Endothelial cell (in vitro differentiated cells): ENCODE measurements at regions not wholly inside any gene's neighbourhood (a gene's known extent, or its start where the extent isn't known, plus 50 kb on each side); places are given as distances from the start of the nearest gene placed in this dataset.
"Not testable (repeated sequence)": the region's sequence is repeated elsewhere in the genome, so short reads cannot be mapped to it uniquely, and the experiment has no call there.

Experiments
- DNase-seq: peaks from one replicate; pipeline ENCODE4 v3.0.0; 2021; ENCODE audit warnings: low spot score
- H3K27ac Mint-ChIP-seq: one replicate; pipeline ENCODE4 v1.8.0; 2021; ENCODE audit warnings: mixed read lengths, inconsistent platforms; ENCODE audit not compliant: unreplicated experiment
- H3K27me3 Mint-ChIP-seq: one replicate; pipeline ENCODE4 v1.8.0; 2021; ENCODE audit warnings: mild to moderate bottlenecking, moderate library complexity, mixed read lengths, inconsistent platforms; ENCODE audit not compliant: unreplicated experiment
- H3K36me3 Mint-ChIP-seq: one replicate; pipeline ENCODE4 v1.8.0; 2021; ENCODE audit warnings: mild to moderate bottlenecking, low read depth, mixed read lengths, inconsistent platforms; ENCODE audit not compliant: unreplicated experiment
- H3K4me1 Mint-ChIP-seq: one replicate; pipeline ENCODE4 v1.8.0; 2021; ENCODE audit warnings: mild to moderate bottlenecking, mixed read lengths, inconsistent platforms; ENCODE audit not compliant: unreplicated experiment
- H3K4me3 Mint-ChIP-seq: one replicate; pipeline ENCODE4 v1.8.0; 2021; ENCODE audit warnings: mild to moderate bottlenecking, mixed read lengths, inconsistent platforms; ENCODE audit not compliant: unreplicated experiment
- H3K9me3 Mint-ChIP-seq: one replicate; pipeline ENCODE4 v1.8.0; 2021; ENCODE audit warnings: mixed read lengths, inconsistent platforms; ENCODE audit not compliant: unreplicated experiment
- TF ChIP-seq, protein P1 (sequence below): fragments of 200-600 bp; sonication (generic); IDR thresholded peaks from one replicate; pipeline ENCODE4 v1.5.0; 2021; ENCODE audit warnings: antibody characterized with exemption; ENCODE audit not compliant: unreplicated experiment

DNA sequence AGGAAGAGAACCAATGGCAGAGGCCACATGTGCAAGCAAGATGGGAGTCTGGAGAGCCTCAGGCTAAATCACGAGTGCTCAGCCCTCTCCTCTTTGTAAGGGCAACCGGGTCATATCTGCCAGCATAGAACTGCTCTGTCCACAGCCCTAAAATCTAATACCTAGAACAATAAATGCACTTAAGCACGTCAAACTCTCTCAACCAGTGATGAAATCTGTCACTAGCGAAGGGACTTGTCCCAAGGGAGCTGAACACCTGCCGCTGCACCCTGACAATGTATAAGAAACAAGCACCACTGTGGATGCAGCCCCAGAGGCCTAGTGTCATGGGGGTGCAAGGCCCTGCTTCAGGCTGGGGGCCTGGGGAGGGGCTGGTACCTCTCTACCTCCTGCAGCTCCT is 82.5 kb downstream of the PRL start:
- no peak for DNase-seq
- no peaks in the 10 kb centered on the region for H3K9me3 Mint-ChIP-seq
- TF ChIP-seq, protein P1, sequence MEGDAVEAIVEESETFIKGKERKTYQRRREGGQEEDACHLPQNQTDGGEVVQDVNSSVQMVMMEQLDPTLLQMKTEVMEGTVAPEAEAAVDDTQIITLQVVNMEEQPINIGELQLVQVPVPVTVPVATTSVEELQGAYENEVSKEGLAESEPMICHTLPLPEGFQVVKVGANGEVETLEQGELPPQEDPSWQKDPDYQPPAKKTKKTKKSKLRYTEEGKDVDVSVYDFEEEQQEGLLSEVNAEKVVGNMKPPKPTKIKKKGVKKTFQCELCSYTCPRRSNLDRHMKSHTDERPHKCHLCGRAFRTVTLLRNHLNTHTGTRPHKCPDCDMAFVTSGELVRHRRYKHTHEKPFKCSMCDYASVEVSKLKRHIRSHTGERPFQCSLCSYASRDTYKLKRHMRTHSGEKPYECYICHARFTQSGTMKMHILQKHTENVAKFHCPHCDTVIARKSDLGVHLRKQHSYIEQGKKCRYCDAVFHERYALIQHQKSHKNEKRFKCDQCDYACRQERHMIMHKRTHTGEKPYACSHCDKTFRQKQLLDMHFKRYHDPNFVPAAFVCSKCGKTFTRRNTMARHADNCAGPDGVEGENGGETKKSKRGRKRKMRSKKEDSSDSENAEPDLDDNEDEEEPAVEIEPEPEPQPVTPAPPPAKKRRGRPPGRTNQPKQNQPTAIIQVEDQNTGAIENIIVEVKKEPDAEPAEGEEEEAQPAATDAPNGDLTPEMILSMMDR, result no peak
- H3K4me3 Mint-ChIP-seq, result no peak overlapping the region
- no peaks in the 10 kb centered on the region for H3K4me1 Mint-ChIP-seq
- no peaks in the 10 kb centered on the region for H3K27me3 Mint-ChIP-seq
- H3K36me3 Mint-ChIP-seq, result no peaks in the 10 kb centered on the region
- no peak overlapping the region for H3K27ac Mint-ChIP-seq

DNA sequence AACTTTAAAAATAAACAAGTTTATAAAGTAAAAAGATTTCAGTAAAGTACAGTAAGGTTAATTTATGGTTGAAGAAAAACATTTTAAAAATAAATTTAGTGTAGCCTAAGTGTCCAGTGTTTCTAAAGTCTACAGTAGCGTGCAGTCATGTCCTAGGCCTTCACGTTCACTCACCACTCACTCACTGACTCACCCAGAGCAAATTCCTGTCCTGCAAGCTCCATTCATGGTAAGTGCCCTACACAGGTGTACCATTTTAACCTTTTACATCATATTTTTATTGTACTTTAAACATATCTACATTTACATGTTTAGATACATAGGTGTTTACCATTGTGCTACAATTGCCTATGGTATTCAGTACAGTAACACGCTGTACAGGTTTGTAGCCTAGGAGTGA is 81.4 kb downstream of the PRL start:
- H3K27ac Mint-ChIP-seq, H3K4me1 Mint-ChIP-seq, H3K36me3 Mint-ChIP-seq, H3K27me3 Mint-ChIP-seq, H3K9me3 Mint-ChIP-seq, H3K4me3 Mint-ChIP-seq, DNase-seq: not testable (repeated sequence)

GRCh38 chr6:22218410-22218809 is 78.4 kb downstream of the PRL start:
- no peak for DNase-seq
- Mint-ChIP-seq H3K4me1 (peaks cover 5% of the 10 kb centered on the region), H3K36me3 (no peaks in the 10 kb centered on the region), H3K27me3 (peaks cover 2% of the 10 kb centered on the region), H3K9me3 (no peaks in the 10 kb centered on the region), H3K27ac (no peak overlapping the region), H3K4me3 (no peak overlapping the region)
- TF ChIP-seq, protein P1, result no peak

- no peak overlapping the region for H3K4me3 Mint-ChIP-seq
- no peak overlapping the region for H3K27ac Mint-ChIP-seq
These were observed 76.9 kb downstream of the PRL start for GRCh38 chr6:22219925-22220324.

DNA sequence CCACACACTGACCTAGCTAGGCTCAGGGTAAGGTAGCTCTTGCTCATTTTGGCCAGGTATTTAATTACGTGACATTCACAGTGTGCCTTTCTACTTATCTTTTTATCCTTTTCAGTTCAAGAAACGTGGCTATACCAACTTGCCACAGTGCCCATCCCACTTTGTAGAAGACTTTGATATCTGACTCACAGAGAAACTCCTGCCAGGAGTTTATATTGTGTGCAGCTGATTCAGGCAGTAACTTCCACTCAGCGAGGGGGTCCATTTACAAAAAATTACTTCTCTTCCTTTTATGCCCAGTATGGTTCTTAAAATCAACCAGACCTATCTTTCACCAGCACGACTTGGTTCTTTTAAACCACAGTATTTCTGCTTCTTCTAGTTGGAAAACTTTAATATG is 75.6 kb downstream of the PRL start:
- H3K27ac Mint-ChIP-seq, result no peak overlapping the region
- TF ChIP-seq, protein P1, result no peak
- no peaks in the 10 kb centered on the region for H3K36me3 Mint-ChIP-seq
- no peak overlapping the region for H3K4me3 Mint-ChIP-seq
- no peak for DNase-seq
- H3K4me1 Mint-ChIP-seq, result peaks cover 5% of the 10 kb centered on the region
- H3K9me3 Mint-ChIP-seq, result no peaks in the 10 kb centered on the region
- H3K27me3 Mint-ChIP-seq, result peaks cover 2% of the 10 kb centered on the region

More at GRCh38 chr6:22219925-22220324, 76.9 kb downstream of the PRL start:
- TF ChIP-seq, protein P1, result no peak
- DNase-seq, result no peak
- Mint-ChIP-seq H3K4me1 (peaks cover 5% of the 10 kb centered on the region), H3K36me3 (no peaks in the 10 kb centered on the region), H3K27me3 (peaks cover 2% of the 10 kb centered on the region), H3K9me3 (no peaks in the 10 kb centered on the region)

DNA sequence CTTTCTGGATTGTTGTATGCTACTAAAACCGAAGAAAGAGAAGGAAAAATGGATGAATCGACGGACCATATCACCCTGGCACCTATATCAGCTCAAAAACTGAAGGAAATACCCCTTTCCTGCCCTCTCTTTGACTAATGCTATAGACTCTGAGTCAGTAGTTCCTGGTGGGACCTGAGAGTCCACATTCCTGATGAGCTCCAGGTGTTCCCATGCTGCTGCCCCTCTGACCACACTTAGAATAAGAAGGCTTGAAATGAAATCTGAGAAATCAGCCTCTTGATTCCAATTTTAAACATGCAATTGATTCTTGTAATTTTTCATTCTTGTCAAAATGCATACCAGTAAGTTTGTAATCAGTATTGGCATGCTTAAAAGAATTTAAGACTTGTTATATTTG is 75.2 kb downstream of the PRL start:
- no peaks in the 10 kb centered on the region for H3K36me3 Mint-ChIP-seq
- DNase-seq, result no peak
- H3K27me3 Mint-ChIP-seq, result peaks cover 2% of the 10 kb centered on the region
- TF ChIP-seq, protein P1, result no peak
- H3K27ac Mint-ChIP-seq, result no peak overlapping the region
- peaks cover 5% of the 10 kb centered on the region for H3K4me1 Mint-ChIP-seq
- H3K9me3 Mint-ChIP-seq, result no peaks in the 10 kb centered on the region
- H3K4me3 Mint-ChIP-seq, result no peak overlapping the region
